ENCODE measurements at regions not wholly inside any gene's neighbourhood (a gene's known extent, or its start where the extent isn't known, plus 50 kb on each side); places are given as distances from the start of the nearest gene placed in this dataset.

DNA sequence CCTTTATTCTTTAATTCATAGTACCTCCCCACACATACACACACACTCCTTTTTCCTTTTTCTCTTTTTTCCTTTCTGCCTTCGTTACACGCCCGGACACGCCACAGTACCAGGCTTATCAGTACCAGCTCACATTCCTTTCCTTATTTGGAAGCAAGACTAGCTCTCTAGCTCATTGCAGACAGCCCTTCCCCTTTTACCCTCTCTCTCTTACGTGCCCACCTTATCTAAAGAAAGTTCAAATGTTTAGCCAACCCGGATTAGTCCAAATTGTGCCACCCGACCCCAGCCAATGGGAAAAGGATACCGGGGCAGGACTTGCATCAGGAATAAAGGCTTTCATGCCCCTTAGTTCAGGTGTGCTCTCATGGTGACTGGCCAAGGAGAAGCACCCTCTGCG is 194.7 kb upstream of the VCX3A start:
- DNase-seq (ENCODE audit: missing footprints): no peak
- intact Hi-C loops (cut with DNase I): no loop called here
- no peak for ATAC-seq

DNA sequence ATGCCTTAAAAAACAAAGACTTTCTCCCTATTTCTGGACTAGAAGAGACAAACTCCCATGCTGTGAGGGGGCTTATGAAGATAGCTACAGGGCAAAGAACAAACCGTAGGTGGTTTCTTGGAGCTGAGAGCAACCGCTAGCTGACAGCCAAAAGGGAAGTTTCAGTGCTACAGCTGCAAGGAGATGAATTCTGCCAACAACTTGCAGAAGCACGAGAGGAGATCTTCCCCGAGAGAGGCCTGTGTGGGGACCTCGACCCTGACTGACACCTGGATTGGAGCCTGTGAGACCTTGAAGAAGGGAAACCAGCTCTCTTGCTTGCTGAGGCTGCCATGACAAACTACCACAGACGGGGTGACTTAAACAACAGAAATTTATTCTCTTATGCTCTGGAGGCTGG is 183.8 kb upstream of the VCX3A start:
- ATAC-seq (no peak), DNase-seq (ENCODE audit: missing footprints) (no peak)
- intact Hi-C loops (cut with DNase I): no loop called here

GRCh38 chrX:6708676-6709380 is 173.9 kb upstream of the VCX3A start:
- intact Hi-C loops (cut with DNase I): no loop called here
- ATAC-seq: no peak
- no peak for DNase-seq (ENCODE audit: missing footprints)

DNA sequence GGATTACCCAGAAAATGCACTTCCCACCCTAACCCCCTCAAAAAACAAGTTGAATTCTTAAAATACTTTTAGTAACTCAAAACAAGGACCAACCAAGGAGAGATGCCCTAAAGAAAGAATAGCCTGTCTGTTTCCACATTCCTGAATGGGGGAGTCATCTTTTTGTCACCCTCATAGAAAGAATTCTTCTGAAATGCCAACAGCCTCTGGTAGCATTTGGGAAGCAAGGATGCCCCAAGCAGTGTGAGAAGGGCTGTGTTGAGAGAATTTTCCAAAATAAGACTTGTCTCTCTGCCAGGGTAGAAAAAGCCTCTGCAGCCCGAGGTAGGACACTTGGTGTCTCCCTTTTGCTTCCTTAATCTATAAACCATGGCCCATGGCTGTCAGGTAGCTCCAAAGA is 173.1 kb upstream of the VCX3A start:
- no peak for ATAC-seq
- intact Hi-C loops (cut with DNase I): no loop called here
- DNase-seq (ENCODE audit: missing footprints): no peak

DNA sequence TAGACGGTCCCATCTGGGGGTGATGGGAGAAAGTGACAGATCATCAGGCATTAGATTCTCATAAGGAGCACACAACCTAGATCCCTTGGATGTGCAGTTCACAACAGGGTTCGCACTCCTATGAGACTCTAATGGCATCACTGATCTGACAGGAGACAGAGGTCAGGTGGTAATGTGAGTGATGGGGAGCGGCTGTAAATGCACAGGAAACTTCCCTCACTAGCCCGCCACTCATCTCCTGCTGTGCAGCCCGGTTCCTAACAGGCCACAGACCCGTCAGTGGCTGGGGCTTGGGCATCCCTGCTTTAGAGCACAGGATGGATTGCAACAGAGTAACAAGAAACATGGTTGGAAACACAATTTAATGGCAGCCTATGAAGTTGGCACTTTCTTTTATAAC is 172.6 kb upstream of the VCX3A start:
- DNase-seq (ENCODE audit: missing footprints) (no peak), ATAC-seq (no peak)
- intact Hi-C loops (cut with DNase I): no loop called here

DNA sequence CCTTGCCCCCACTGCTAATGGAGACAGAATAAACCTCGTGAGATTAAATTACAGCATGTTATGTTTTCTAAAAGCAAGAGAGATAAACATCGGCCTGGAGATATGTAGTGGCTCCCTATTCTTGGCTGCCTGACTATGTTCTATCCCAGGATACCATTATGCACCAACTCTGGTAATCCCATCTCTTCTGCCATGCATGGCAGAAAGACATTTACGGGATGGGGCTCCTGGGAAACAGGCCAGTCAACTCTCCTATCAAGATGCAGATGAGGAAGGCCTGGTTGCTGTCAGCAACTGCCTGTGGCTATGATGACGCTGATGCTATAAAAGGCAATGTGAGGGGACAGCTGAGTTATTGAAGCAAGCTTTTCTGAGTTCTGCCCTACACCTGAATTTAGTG is 166.2 kb upstream of the VCX3A start:
- DNase-seq (ENCODE audit: missing footprints): no peak
- ATAC-seq: no peak
- intact Hi-C loops (cut with DNase I): no loop called here

GRCh38 chrX:6695717-6696116 is 160.8 kb upstream of the VCX3A start:
- DNase-seq (ENCODE audit: missing footprints) (no peak), ATAC-seq (no peak)
- intact Hi-C loops (cut with DNase I): no loop called here

DNA sequence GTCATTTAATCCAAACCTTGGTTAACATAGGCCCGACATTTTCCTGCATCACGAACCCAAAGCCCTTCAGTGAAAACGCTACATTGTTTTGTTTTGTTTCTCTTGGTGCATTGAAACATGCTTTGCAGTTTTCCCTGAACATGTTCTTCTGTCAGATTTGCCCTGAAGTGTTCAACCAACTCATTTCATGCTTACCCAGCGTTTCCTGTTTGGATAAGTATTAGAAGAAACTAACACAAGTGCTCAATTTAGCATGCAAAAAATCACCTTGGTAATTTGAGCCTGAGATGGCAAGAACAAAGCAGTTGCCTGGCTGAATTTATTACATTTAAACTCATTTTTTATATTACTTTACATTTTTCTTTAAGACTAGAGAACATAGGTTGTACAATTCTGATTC is 160.1 kb upstream of the VCX3A start:
- no peak for DNase-seq (ENCODE audit: missing footprints)
- ATAC-seq: no peak
- intact Hi-C loops (cut with DNase I): no loop called here

GRCh38 chrX:6694221-6694620 is 159.3 kb upstream of the VCX3A start:
- intact Hi-C loops (cut with DNase I): no loop called here
- DNase-seq (ENCODE audit: missing footprints): no peak
- ATAC-seq: no peak

DNA sequence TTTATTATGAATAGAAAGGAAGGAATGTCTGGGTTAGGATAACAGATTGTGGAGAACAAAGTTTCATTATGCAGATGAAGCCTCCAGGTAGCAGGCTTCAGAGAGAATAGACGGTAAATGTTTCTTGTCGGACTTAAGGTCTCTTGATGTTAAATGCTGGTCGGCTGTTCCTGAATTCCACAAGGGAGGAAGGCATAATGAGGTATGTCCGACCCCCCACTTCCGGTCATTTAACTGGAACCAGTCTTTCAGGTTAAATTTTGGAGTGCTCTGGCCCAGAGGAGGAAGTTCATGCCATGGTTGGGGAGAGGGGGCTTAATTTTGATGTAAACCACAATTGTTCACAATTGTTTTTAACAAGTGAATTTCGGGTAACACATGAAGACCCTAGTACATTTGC is 158.1 kb upstream of the VCX3A start:
- intact Hi-C loops (cut with DNase I): no loop called here
- DNase-seq (ENCODE audit: missing footprints): no peak
- no peak for ATAC-seq

GRCh38 chrX:6685489-6685888 is 150.6 kb upstream of the VCX3A start:
- ATAC-seq (no peak), DNase-seq (ENCODE audit: missing footprints) (no peak)
- intact Hi-C loops (cut with DNase I): no loop called here

- ATAC-seq: no peak
- DNase-seq (ENCODE audit: missing footprints): no peak
- intact Hi-C loops (cut with DNase I): no loop called here
Observed at GRCh38 chrX:6683353-6683752, 148.4 kb upstream of the VCX3A start.

DNA sequence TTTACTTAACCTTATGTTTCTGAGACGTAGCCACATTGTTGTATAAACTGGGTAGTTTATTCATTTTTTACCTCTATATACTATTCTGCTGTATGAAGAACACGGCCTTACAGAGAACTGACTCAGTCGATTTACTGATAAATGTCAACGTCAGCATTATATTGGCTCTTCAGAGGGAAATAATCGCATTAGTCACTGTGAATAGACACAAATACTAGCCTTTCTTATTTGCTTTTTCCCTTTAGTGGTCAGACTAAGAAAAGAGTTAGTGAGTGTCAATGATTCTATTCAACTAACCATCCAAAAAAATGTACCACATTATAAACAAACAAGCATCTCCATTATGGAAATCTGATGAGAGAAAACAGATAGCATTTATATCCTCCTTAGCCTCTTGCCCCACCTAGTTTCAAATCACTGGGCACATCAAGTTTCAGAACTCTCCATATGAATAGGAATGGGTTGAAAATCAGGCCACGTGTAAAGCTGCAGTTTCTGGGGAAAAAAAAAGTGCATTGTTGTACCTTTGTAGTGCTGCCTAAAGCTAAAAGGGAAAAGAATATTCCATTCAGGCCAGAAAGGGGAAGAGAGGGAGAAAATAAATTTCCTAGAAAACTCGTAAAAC is 146.7 kb upstream of the VCX3A start:
- DNase-seq (ENCODE audit: missing footprints) (no peak), ATAC-seq (no peak)
- intact Hi-C loops (cut with DNase I): no loop called here

DNA sequence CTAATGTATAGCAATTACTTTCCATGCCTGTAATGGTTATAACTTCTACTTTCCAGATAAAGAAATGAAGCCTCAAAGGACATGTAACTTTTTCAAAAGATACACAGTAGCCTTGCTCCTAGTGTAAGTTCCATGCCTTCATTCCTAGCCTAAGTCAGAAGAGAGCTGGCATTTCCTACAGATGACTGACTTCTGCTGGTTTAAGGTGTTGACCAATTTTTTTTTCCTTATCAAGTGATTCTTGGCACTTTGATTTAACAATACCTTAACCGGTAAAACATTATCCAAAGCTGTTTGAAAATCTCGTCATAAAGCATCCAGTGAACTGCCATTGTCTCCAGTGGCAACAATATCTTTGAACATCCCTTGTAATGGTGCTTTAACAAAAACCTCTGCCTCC is 145.1 kb upstream of the VCX3A start:
- intact Hi-C loops (cut with DNase I): no loop called here
- DNase-seq (ENCODE audit: missing footprints) (no peak), ATAC-seq (no peak)

- ATAC-seq (no peak), DNase-seq (ENCODE audit: missing footprints) (no peak)
- intact Hi-C loops (cut with DNase I): no loop called here
Observed at GRCh38 chrX:6679550-6679949, 144.6 kb upstream of the VCX3A start.

DNA sequence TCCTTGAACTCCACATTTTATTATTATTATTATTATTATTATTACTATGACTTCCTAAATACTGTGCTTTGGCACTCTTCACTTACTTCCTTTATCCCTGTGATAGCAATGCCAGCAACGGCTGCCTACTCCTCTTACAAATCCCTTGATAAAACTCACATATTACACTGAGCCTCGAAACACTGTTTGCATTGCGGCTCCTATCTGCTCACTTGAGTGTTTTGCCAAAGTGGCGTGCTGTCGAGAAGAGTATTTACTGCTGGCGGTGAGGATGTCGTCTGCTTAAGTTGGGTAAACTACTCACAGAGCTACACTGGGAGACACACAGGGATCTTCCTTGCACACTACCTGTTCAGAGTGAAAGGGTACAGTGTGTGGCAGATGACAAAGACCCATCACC is 143.4 kb upstream of the VCX3A start:
- DNase-seq (ENCODE audit: missing footprints) (no peak), ATAC-seq (no peak)
- intact Hi-C loops (cut with DNase I): no loop called here

- intact Hi-C loops (cut with DNase I): no loop called here
- no peak for ATAC-seq
Observed at GRCh38 chrX:6674734-6675133, 139.8 kb upstream of the VCX3A start.

DNA sequence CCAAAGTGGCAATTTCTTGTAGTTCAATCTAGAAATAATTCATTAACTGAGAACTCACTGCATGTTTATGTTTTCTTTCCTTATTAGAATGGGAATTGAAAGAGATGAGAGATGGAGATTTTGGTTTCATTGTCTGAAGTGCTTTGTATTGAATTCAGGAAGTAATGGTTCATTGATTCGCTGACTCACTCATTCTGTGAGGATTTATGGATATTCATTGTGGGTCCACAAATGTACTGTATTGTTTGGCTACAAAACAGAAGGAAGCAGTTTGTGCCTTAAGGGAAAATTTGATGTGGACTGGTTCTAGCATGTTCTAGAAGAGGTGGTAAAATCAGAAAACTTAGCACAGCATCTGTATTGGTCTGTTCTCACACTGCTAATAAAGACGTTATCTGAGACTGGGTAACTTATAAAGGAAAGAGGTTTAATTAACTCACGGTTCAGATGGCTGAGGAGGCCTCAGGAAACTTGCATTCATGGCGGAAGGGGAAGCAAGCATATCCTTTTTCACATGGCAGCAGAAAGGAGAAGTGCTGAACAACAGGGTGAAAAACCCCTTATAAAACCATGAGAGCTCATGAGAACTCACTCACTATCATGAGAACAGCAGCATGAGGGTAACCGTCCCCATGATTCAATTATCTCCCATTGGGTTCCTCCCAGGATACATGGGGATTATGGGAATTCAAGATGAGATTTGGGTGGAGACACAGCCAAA is 132.3 kb upstream of the VCX3A start:
- ATAC-seq (no peak), DNase-seq (ENCODE audit: missing footprints) (no peak)
- intact Hi-C loops (cut with DNase I): no loop called here

More at GRCh38 chrX:6674734-6675133, 139.8 kb upstream of the VCX3A start:
- DNase-seq (ENCODE audit: missing footprints): no peak

- DNase-seq (ENCODE audit: missing footprints): no peak
- intact Hi-C loops (cut with DNase I): no loop called here
Observed at GRCh38 chrX:6666624-6667023, 131.7 kb upstream of the VCX3A start.

GRCh38 chrX:6661736-6662135 is 126.8 kb upstream of the VCX3A start:
- no peak for ATAC-seq
- DNase-seq (ENCODE audit: missing footprints): no peak
- intact Hi-C loops (cut with DNase I): no loop called here

More at GRCh38 chrX:6666624-6667023, 131.7 kb upstream of the VCX3A start:
- no peak for ATAC-seq
